GM18499 (cell line): ENCODE measurements at regions not wholly inside any gene's neighbourhood (a gene's known extent, or its start where the extent isn't known, plus 50 kb on each side); places are given as distances from the start of the nearest gene placed in this dataset.
"Not testable (repeated sequence)": the region's sequence is repeated elsewhere in the genome, so short reads cannot be mapped to it uniquely, and the experiment has no call there.

ENCODE experiments used
- ATAC-seq: cut with Tn5 transposase; IDR thresholded peaks from one replicate; pipeline ENCODE4 v1.9.1; 2021; ENCODE audit warnings: moderate number of reproducible peaks; ENCODE audit not compliant: insufficient read depth, unreplicated experiment

- no peak for ATAC-seq
These were observed 1039.5 kb upstream of the PCDH7 start for GRCh38 chr4:29680644-29681043.

GRCh38 chr4:29704059-29704458, 1016.1 kb upstream of the PCDH7 start:
- no peak for ATAC-seq

GRCh38 chr4:29708473-29708872, 1011.7 kb upstream of the PCDH7 start:
- no peak for ATAC-seq

GRCh38 chr4:29710519-29710918, 1009.6 kb upstream of the PCDH7 start:
- ATAC-seq: no peak

- no peak for ATAC-seq
These were observed 1008.9 kb upstream of the PCDH7 start for GRCh38 chr4:29711226-29711625.

- ATAC-seq: no peak
These were observed 1002.7 kb upstream of the PCDH7 start for GRCh38 chr4:29717287-29718057.

GRCh38 chr4:29718136-29718535, 1002.0 kb upstream of the PCDH7 start:
- no peak for ATAC-seq

GRCh38 chr4:29722253-29722652, 997.9 kb upstream of the PCDH7 start:
- ATAC-seq: no peak

- no peak for ATAC-seq
These were observed 993.2 kb upstream of the PCDH7 start for GRCh38 chr4:29726938-29727337.

- no peak for ATAC-seq
These were observed 985.6 kb upstream of the PCDH7 start for GRCh38 chr4:29734343-29735213.

GRCh38 chr4:29756966-29757365, 963.2 kb upstream of the PCDH7 start:
- no peak for ATAC-seq

- no peak for ATAC-seq
These were observed 958.0 kb upstream of the PCDH7 start for GRCh38 chr4:29762151-29762550.

- no peak for ATAC-seq
These were observed 949.5 kb upstream of the PCDH7 start for GRCh38 chr4:29770627-29771026.

GRCh38 chr4:29788123-29788522, 932.0 kb upstream of the PCDH7 start:
- ATAC-seq: not testable (repeated sequence)

- no peak for ATAC-seq
These were observed 914.9 kb upstream of the PCDH7 start for GRCh38 chr4:29805245-29805644.

- ATAC-seq: no peak
These were observed 914.2 kb upstream of the PCDH7 start for GRCh38 chr4:29805916-29806480.

GRCh38 chr4:29817961-29818360, 902.2 kb upstream of the PCDH7 start:
- ATAC-seq: no peak

- no peak for ATAC-seq
These were observed 891.1 kb upstream of the PCDH7 start for GRCh38 chr4:29829067-29829466.

- ATAC-seq: no peak
These were observed 867.6 kb upstream of the PCDH7 start for GRCh38 chr4:29852537-29852936.

- ATAC-seq: no peak
These were observed 866.3 kb upstream of the PCDH7 start for GRCh38 chr4:29853833-29854232.

GRCh38 chr4:29861307-29861706, 858.9 kb upstream of the PCDH7 start:
- ATAC-seq: no peak
